ENCODE measurements at regions not wholly inside any gene's neighbourhood (a gene's known extent, or its start where the extent isn't known, plus 50 kb on each side); places are given as distances from the start of the nearest gene placed in this dataset.
"Not testable (repeated sequence)": the region's sequence is repeated elsewhere in the genome, so short reads cannot be mapped to it uniquely, and the experiment has no call there.

- Mint-ChIP-seq H3K4me3 (no peak overlapping the region), H3K9me3 (peaks cover 1 to 8% (median 5%) of the 10 kb centered on the region in 7 donors)
- DNase-seq, result no peak
These were observed 84.6 kb upstream of the GRIN2A start for GRCh38 chr16:10266809-10267208.

GRCh38 chr16:10269632-10270031, 87.4 kb upstream of the GRIN2A start:
- H3K4me3 Mint-ChIP-seq, result no peak overlapping the region
- no peak for DNase-seq
- Histone ChIP-seq H3K4me3 (replicated peaks in 1 of 3; ENCODE audit: low read depth in 2 of 3, low read length in 3 of 3) (no peak overlapping the region), H3K27ac (ENCODE audit: low read depth in 1 of 2, low read length in 2 of 2) (no peak overlapping the region), H3K27me3 (ENCODE audit: control insufficient read depth in 2 of 2, insufficient read depth in 2 of 2, low read length in 2 of 2) (no peaks in the 10 kb centered on the region), H3K79me2 (ENCODE audit: insufficient read depth, low read length) (no peaks in the 10 kb centered on the region), H2AFZ (ENCODE audit: insufficient read depth, low read depth, low read length, poor library complexity, severe bottlenecking) (no peak overlapping the region), H3K9me3 (replicated peaks in 1 of 2; ENCODE audit: control insufficient read depth in 1 of 2, insufficient read depth in 1 of 2, low read length in 2 of 2) (peaks cover 0 to 16% of the 10 kb centered on the region in 2 donors), H3K36me3 (replicated peaks in 1 of 2; ENCODE audit: control insufficient read depth in 1 of 2, insufficient read depth in 2 of 2, low read length in 2 of 2) (no peaks in the 10 kb centered on the region), H4K20me1 (ENCODE audit: insufficient read depth, low read length) (no peaks in the 10 kb centered on the region), H3K4me2 (replicated peaks; ENCODE audit: extremely low read depth, low read length, poor library complexity, severe bottlenecking) (no peak overlapping the region), H3K4me1 (ENCODE audit: control insufficient read depth in 1 of 2, insufficient read depth in 2 of 2, low read length in 2 of 2) (no peaks in the 10 kb centered on the region), H3K9ac (ENCODE audit: insufficient read depth, low read length, poor library complexity, severe bottlenecking) (no peak overlapping the region)
- H3K9me3 Mint-ChIP-seq, result peaks cover 7 to 22% (median 14%) of the 10 kb centered on the region in 7 donors
- no peaks in the 10 kb centered on the region for H3K36me3 Mint-ChIP-seq
- peaks cover 0 to 2% (median 1%) of the 10 kb centered on the region in 3 donors for H3K27me3 Mint-ChIP-seq (ENCODE audit: low read depth in 3 of 3)
- no peak for TF ChIP-seq CTCF (IDR thresholded peaks at IDR 0.05)
- no CpG with 5 or more reads among the region's 1 CpG for WGBS (ENCODE audit: insufficient coverage)
- no peak overlapping the region for H3K27ac Mint-ChIP-seq
- no peaks in the 10 kb centered on the region for H3K4me1 Mint-ChIP-seq
- intact Hi-C loops (cut with micrococcal nuclease), result no loop called here

More at GRCh38 chr16:10266809-10267208, 84.6 kb upstream of the GRIN2A start:
- TF ChIP-seq CTCF (IDR thresholded peaks at IDR 0.05), result no peak
- Mint-ChIP-seq H3K4me1 (no peaks in the 10 kb centered on the region), H3K27ac (peak overlapping the region in 1 of 7 donors; percentile 8), H3K27me3 (ENCODE audit: low read depth in 3 of 3) (peaks cover 0 to 2% (median 1%) of the 10 kb centered on the region in 3 donors), H3K36me3 (no peaks in the 10 kb centered on the region)
- no peak overlapping the region for H3K9ac ChIP-seq (ENCODE audit: insufficient read depth, low read length, poor library complexity, severe bottlenecking)
- H3K27ac ChIP-seq (ENCODE audit: low read depth in 1 of 2, low read length in 2 of 2), result no peak overlapping the region
- no peaks in the 10 kb centered on the region for H3K79me2 ChIP-seq (ENCODE audit: insufficient read depth, low read length)
- H3K4me2 ChIP-seq (replicated peaks; ENCODE audit: extremely low read depth, low read length, poor library complexity, severe bottlenecking), result no peak overlapping the region
- intact Hi-C loops (cut with micrococcal nuclease), result no loop called here
- no peaks in the 10 kb centered on the region for H3K36me3 ChIP-seq (replicated peaks in 1 of 2; ENCODE audit: control insufficient read depth in 1 of 2, insufficient read depth in 2 of 2, low read length in 2 of 2)
- H3K27me3 ChIP-seq (ENCODE audit: control insufficient read depth in 2 of 2, insufficient read depth in 2 of 2, low read length in 2 of 2), result no peaks in the 10 kb centered on the region
- no peaks in the 10 kb centered on the region for H4K20me1 ChIP-seq (ENCODE audit: insufficient read depth, low read length)
- H3K4me3 ChIP-seq (replicated peaks in 1 of 3; ENCODE audit: low read depth in 2 of 3, low read length in 3 of 3), result no peak overlapping the region
- no peak overlapping the region for H2AFZ ChIP-seq (ENCODE audit: insufficient read depth, low read depth, low read length, poor library complexity, severe bottlenecking)
- no CpG with 5 or more reads among the region's 5 CpGs for WGBS (ENCODE audit: insufficient coverage)
- no peaks in the 10 kb centered on the region for H3K4me1 ChIP-seq (ENCODE audit: control insufficient read depth in 1 of 2, insufficient read depth in 2 of 2, low read length in 2 of 2)
- peaks cover 0 to 3% of the 10 kb centered on the region in 2 donors for H3K9me3 ChIP-seq (replicated peaks in 1 of 2; ENCODE audit: control insufficient read depth in 1 of 2, insufficient read depth in 1 of 2, low read length in 2 of 2)

DNA sequence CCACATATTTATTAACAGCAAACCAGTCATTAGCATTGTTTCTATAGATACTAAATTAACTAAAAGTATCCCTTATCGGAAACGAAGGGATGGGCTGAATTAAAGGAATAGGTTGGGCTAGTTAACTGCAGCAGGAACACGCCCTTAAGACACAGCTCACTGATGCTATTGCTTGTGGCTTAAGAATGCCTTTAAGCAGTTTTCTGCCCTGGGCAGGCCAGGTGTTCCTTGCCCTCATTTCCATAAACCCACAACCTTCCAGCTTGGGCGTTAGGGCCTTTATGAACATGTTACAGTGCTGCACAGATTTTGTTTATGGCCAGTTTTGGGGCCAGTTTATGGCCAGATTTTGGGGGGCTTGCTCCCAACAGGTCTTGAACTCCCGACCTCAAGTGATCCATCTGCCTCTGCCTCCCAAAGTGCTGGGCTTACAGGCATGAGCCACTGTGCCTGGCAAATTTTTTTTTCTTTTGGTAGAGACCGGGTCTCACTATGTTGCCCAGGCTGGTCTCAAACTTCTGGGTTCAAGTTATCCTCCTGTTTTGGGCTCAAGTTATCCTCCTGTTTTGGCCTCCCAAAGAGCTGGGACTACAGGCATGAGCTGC, 90.1 kb upstream of the GRIN2A start:
- H3K36me3 Mint-ChIP-seq; DNase-seq; H3K27me3 Mint-ChIP-seq (ENCODE audit: low read depth in 3 of 3); H3K27ac Mint-ChIP-seq; intact Hi-C loops (cut with micrococcal nuclease); H3K27me3 ChIP-seq (ENCODE audit: control insufficient read depth in 2 of 2, insufficient read depth in 2 of 2, low read length in 2 of 2); H2AFZ ChIP-seq (ENCODE audit: insufficient read depth, low read depth, low read length, poor library complexity, severe bottlenecking); H3K79me2 ChIP-seq (ENCODE audit: insufficient read depth, low read length); H3K4me2 ChIP-seq (replicated peaks; ENCODE audit: extremely low read depth, low read length, poor library complexity, severe bottlenecking); H3K4me3 Mint-ChIP-seq; H3K36me3 ChIP-seq (replicated peaks in 1 of 2; ENCODE audit: control insufficient read depth in 1 of 2, insufficient read depth in 2 of 2, low read length in 2 of 2); H3K4me1 ChIP-seq (ENCODE audit: control insufficient read depth in 1 of 2, insufficient read depth in 2 of 2, low read length in 2 of 2); H3K4me3 ChIP-seq (replicated peaks in 1 of 3; ENCODE audit: low read depth in 2 of 3, low read length in 3 of 3); H3K9ac ChIP-seq (ENCODE audit: insufficient read depth, low read length, poor library complexity, severe bottlenecking); H3K4me1 Mint-ChIP-seq; H3K27ac ChIP-seq (ENCODE audit: low read depth in 1 of 2, low read length in 2 of 2); H4K20me1 ChIP-seq (ENCODE audit: insufficient read depth, low read length): not testable (repeated sequence)
- WGBS (ENCODE audit: insufficient coverage), result 86% methylated on average over 2 of the region's 6 CpGs
- peaks cover 0 to 20% of the 10 kb centered on the region in 2 donors for H3K9me3 ChIP-seq (replicated peaks in 1 of 2; ENCODE audit: control insufficient read depth in 1 of 2, insufficient read depth in 1 of 2, low read length in 2 of 2)
- H3K9me3 Mint-ChIP-seq, result peaks cover 7 to 24% (median 16%) of the 10 kb centered on the region in 7 donors

All from CD14-positive monocyte (primary cell).